GM12892 (cell line): ENCODE measurements at regions not wholly inside any gene's neighbourhood (a gene's known extent, or its start where the extent isn't known, plus 50 kb on each side); places are given as distances from the start of the nearest gene placed in this dataset.

Source experiments
- POLR2A ChIP-seq: IDR thresholded peaks from 2 replicates; pipeline ENCODE4 v1.6.1; 2011; ENCODE audit warnings: low read depth, low read length, control low read depth
- POLR2AphosphoS5 ChIP-seq: IDR thresholded peaks from 2 replicates; pipeline ENCODE4 v1.6.1; 2011; ENCODE audit warnings: low read depth, low read length, control low read depth
- TAF1 ChIP-seq: IDR thresholded peaks from 2 replicates; pipeline ENCODE4 v1.6.1; 2011; ENCODE audit warnings: low read depth, mild to moderate bottlenecking, control low read depth, low read length, borderline replicate concordance

- no peak for TF ChIP-seq POLR2AphosphoS5
- TF ChIP-seq POLR2A, result no peak
- TF ChIP-seq TAF1, result no peak
Observed at GRCh38 chr1:19559641-19560040, 74.3 kb upstream of the CAPZB start.
